Bronchial epithelial cell (primary cell): ENCODE measurements at regions not wholly inside any gene's neighbourhood (a gene's known extent, or its start where the extent isn't known, plus 50 kb on each side); places are given as distances from the start of the nearest gene placed in this dataset.

Experiments used
- DNase-seq: peaks from one replicate; pipeline ENCODE4 v3.0.0-alpha.2; 2010; ENCODE audit warnings: low read depth
- FAIRE-seq: peaks from 2 replicates; lab custom pipeline; 2011; peaks lifted over from hg19 to GRCh38; lab: Jason Lieb, UNC
- H3K27me3 ChIP-seq: 2 replicates; pipeline ENCODE4 v1.5.1; 2011; ENCODE audit warnings: low read length; ENCODE audit not compliant: control insufficient read depth, insufficient read depth
- H3K36me3 ChIP-seq: 2 replicates; pipeline ENCODE4 v1.5.1; 2011; ENCODE audit warnings: low read length; ENCODE audit not compliant: control insufficient read depth, insufficient read depth
- H3K4me3 ChIP-seq: 2 replicates; pipeline ENCODE4 v1.5.1; 2011; ENCODE audit warnings: mild to moderate bottlenecking, low read depth, low read length, control low read depth
- CTCF ChIP-seq: IDR thresholded peaks from 2 replicates; pipeline ENCODE4 v1.5.1; 2011; ENCODE audit warnings: mild to moderate bottlenecking, moderate library complexity, low read length, control low read depth, inconsistent platforms; ENCODE audit not compliant: insufficient read depth, severe bottlenecking

- DNase-seq, result no peak
- no peaks in the 10 kb centered on the region for H3K36me3 ChIP-seq
- no peak for TF ChIP-seq CTCF
- no peaks in the 10 kb centered on the region for H3K27me3 ChIP-seq
- H3K4me3 ChIP-seq, result no peak overlapping the region
- no peak for FAIRE-seq
Observed at GRCh38 chr21:24895885-24896734, 711.2 kb downstream of the MRPL39 start.

GRCh38 chr21:24894324-24894723 lies 713.0 kb downstream of the MRPL39 start:
- FAIRE-seq (no peak), DNase-seq (no peak)
- Histone ChIP-seq H3K4me3 (no peak overlapping the region), H3K36me3 (no peaks in the 10 kb centered on the region), H3K27me3 (no peaks in the 10 kb centered on the region)
- no peak for TF ChIP-seq CTCF

GRCh38 chr21:24890021-24890420 lies 717.3 kb downstream of the MRPL39 start:
- no peak for FAIRE-seq

GRCh38 chr21:24881506-24881905 lies 725.8 kb downstream of the MRPL39 start:
- FAIRE-seq (no peak), DNase-seq (no peak)
- Histone ChIP-seq H3K4me3 (no peak overlapping the region), H3K36me3 (no peaks in the 10 kb centered on the region), H3K27me3 (no peaks in the 10 kb centered on the region)
- no peak for TF ChIP-seq CTCF

More at GRCh38 chr21:24890021-24890420, 717.3 kb downstream of the MRPL39 start:
- TF ChIP-seq CTCF, result no peak
- H3K4me3 ChIP-seq, result no peak overlapping the region
- no peak for DNase-seq
- H3K27me3 ChIP-seq, result no peaks in the 10 kb centered on the region
- no peaks in the 10 kb centered on the region for H3K36me3 ChIP-seq

- no peak for DNase-seq
- TF ChIP-seq CTCF, result no peak
- Histone ChIP-seq H3K36me3 (no peaks in the 10 kb centered on the region), H3K27me3 (no peaks in the 10 kb centered on the region), H3K4me3 (no peak overlapping the region)
- no peak for FAIRE-seq
Observed at GRCh38 chr21:24870633-24871032, 736.6 kb downstream of the MRPL39 start.
